A549 (cell line): ENCODE measurements at regions not wholly inside any gene's neighbourhood (a gene's known extent, or its start where the extent isn't known, plus 50 kb on each side); places are given as distances from the start of the nearest gene placed in this dataset.

Experiments
- ATAC-seq, 2 experiments: fragments of 200-7000 bp in 1 of 2; fragments of >200 bp in 1 of 2; cut with Nextera tagmentation in 1 of 2; cut with Tn5 transposase in 1 of 2; 3 replicates each; pipeline versions ENCODE4 v1.8.0 to v1.9.1; 2018 to 2020; ENCODE audit warnings: mild to moderate bottlenecking in 1 of 2, moderate library complexity in 1 of 2
- CTCF ChIA-PET: fragments of 300-600 bp; sonication (Branson Sonifier 250); formaldehyde crosslinking; extraction: SDS; loops from one replicate; lab custom pipeline; 2021; ENCODE audit warnings: antibody characterized with exemption, inconsistent platforms; lab: Yijun Ruan, JAX
- POLR2A ChIA-PET: fragments of 350-600 bp; formaldehyde crosslinking; extraction: SDS; loops from one replicate; lab custom pipeline; 2021; ENCODE audit warnings: antibody characterized with exemption, inconsistent platforms; lab: Yijun Ruan, JAX
- DNase-seq, 2 experiments: peaks; one replicate each; pipeline versions ENCODE4 v3.0.0 to v3.0.0-alpha.2; 2011 to 2016; ENCODE audit warnings: low read depth in 1 of 2, low spot score in 1 of 2
- FAIRE-seq: peaks from 2 replicates; lab custom pipeline; 2011; peaks lifted over from hg19 to GRCh38; lab: Jason Lieb, UNC
- H3K27ac ChIP-seq, 2 experiments: fragments of >200 bp; sonication (Bioruptor Twin); formaldehyde crosslinking; 3 replicates each; pipeline ENCODE4 v1.5.1; 2016 to 2017
- H3K4me1 ChIP-seq: fragments of >200 bp; sonication (Bioruptor Twin); formaldehyde crosslinking; 3 replicates; pipeline ENCODE4 v1.6.1; 2016
- H3K4me2 ChIP-seq: fragments of >200 bp; sonication (Bioruptor Twin); formaldehyde crosslinking; 3 replicates; pipeline ENCODE4 v1.6.1; 2016
- H3K4me3 ChIP-seq: fragments of >200 bp; sonication (Bioruptor Twin); formaldehyde crosslinking; 3 replicates; pipeline ENCODE4 v1.5.1; 2016
- H3K9me3 ChIP-seq: fragments of >200 bp; sonication (Bioruptor Twin); formaldehyde crosslinking; 3 replicates; pipeline ENCODE4 v1.6.1; 2016
- ATOH8 ChIP-seq: fragments of 250-450 bp; sonication (Bioruptor Pico); IDR thresholded peaks from 2 replicates; pipeline ENCODE4 v1.5.0; 2020; ENCODE audit warnings: low read depth, mild to moderate bottlenecking, moderate library complexity
- BHLHE40 ChIP-seq: IDR thresholded peaks from 2 replicates; pipeline ENCODE4 v1.6.1; 2012; ENCODE audit warnings: low read depth, low read length, inconsistent platforms
- CBX8 ChIP-seq: fragments of 200-600 bp; sonication (generic); IDR thresholded peaks from 2 replicates; pipeline ENCODE4 v1.6.1; 2016
- E2F6 ChIP-seq: IDR thresholded peaks from 2 replicates; pipeline ENCODE4 v1.6.1; 2012; ENCODE audit warnings: low read depth, borderline replicate concordance
- FOSB ChIP-seq: fragments of 250-450 bp; sonication (Bioruptor Pico); IDR thresholded peaks from 2 replicates; pipeline ENCODE4 v1.5.0; 2020; ENCODE audit warnings: mild to moderate bottlenecking, moderate library complexity
- FOSL2 ChIP-seq, 2 experiments: fragments of 450-650 bp in 1 of 2; fragments of >200 bp in 1 of 2; sonication (Bioruptor Twin) in 1 of 2; formaldehyde crosslinking; IDR thresholded peaks; 2 replicates each; pipeline versions ENCODE4 v1.5.0 to v1.6.1; 2016 to 2020; ENCODE audit warnings: mild to moderate bottlenecking in 1 of 2, moderate library complexity in 1 of 2
- FOXS1 ChIP-seq: fragments of 250-450 bp; sonication (Bioruptor Pico); IDR thresholded peaks from 2 replicates; pipeline ENCODE4 v1.5.0; 2020; ENCODE audit warnings: mild to moderate bottlenecking, moderate library complexity
- HEYL ChIP-seq: fragments of 250-450 bp; sonication (Bioruptor Pico); IDR thresholded peaks from 2 replicates; pipeline ENCODE4 v1.8.0; 2021; ENCODE audit warnings: mild to moderate bottlenecking, moderate library complexity
- JUNB ChIP-seq: fragments of >200 bp; sonication (Bioruptor Twin); formaldehyde crosslinking; IDR thresholded peaks from 2 replicates; pipeline ENCODE4 v1.6.1; 2016
- KDM5A ChIP-seq: fragments of 200-600 bp; sonication (generic); IDR thresholded peaks from 2 replicates; pipeline ENCODE4 v1.6.1; 2016; ENCODE audit warnings: antibody characterized with exemption, mild to moderate bottlenecking
- MAFK ChIP-seq: fragments of 450-650 bp; IDR thresholded peaks from 2 replicates; pipeline ENCODE4 v1.6.1; 2014; ENCODE audit not compliant: partially characterized antibody
- MAZ ChIP-seq: fragments of 150-350 bp; IDR thresholded peaks from 2 replicates; pipeline ENCODE4 v1.6.1; 2014; ENCODE audit warnings: antibody characterized with exemption, low read depth, low read length, borderline replicate concordance
- NR3C1 ChIP-seq: fragments of >200 bp; sonication (Bioruptor Twin); formaldehyde crosslinking; IDR thresholded peaks from 3 replicates; pipeline ENCODE4 v1.6.1; 2017
- RAD21 ChIP-seq, 2 experiments: fragments of >200 bp in 1 of 2; sonication (Bioruptor Twin) in 1 of 2; formaldehyde crosslinking in 1 of 2; IDR thresholded peaks in 1 of 2; conservative IDR thresholded peaks in 1 of 2; 2 replicates in 1 of 2; 3 replicates in 1 of 2; pipeline ENCODE4 v1.6.1; 2012 to 2018; ENCODE audit warnings: inconsistent platforms in 1 of 2
- RCOR1 ChIP-seq: fragments of 150-350 bp; IDR thresholded peaks from 2 replicates; pipeline ENCODE4 v1.6.1; 2014; ENCODE audit warnings: antibody characterized with exemption, low read length, low read depth
- REST ChIP-seq: fragments of 200-600 bp; sonication (generic); IDR thresholded peaks from 2 replicates; pipeline ENCODE4 v1.6.1; 2016; ENCODE audit warnings: antibody characterized with exemption, mild to moderate bottlenecking, moderate library complexity
- RFX5 ChIP-seq: fragments of 450-650 bp; IDR thresholded peaks from 2 replicates; pipeline ENCODE4 v1.7.1; 2014; ENCODE audit warnings: antibody characterized with exemption, mild to moderate bottlenecking, moderate library complexity
- SMC3 ChIP-seq: fragments of >200 bp; sonication (Bioruptor Twin); formaldehyde crosslinking; IDR thresholded peaks from 3 replicates; pipeline ENCODE4 v1.6.1; 2018; ENCODE audit warnings: inconsistent platforms
- SREBF2 ChIP-seq: fragments of 450-650 bp; IDR thresholded peaks from 2 replicates; pipeline ENCODE4 v1.6.1; 2014; ENCODE audit warnings: mild to moderate bottlenecking, moderate library complexity
- TP53 ChIP-seq: fragments of 250-450 bp; sonication (Bioruptor Pico); IDR thresholded peaks from 2 replicates; pipeline ENCODE4 v1.5.0; 2021; ENCODE audit warnings: mild to moderate bottlenecking, moderate library complexity
- ZFP36 ChIP-seq: fragments of 450-650 bp; IDR thresholded peaks from 2 replicates; pipeline ENCODE4 v1.6.1; 2014; ENCODE audit warnings: borderline replicate concordance; ENCODE audit not compliant: partially characterized antibody
- WGBS: methylation state at CpG from one replicate; pipeline ENCODE4 v1.1.6; 2017; ENCODE audit errors: missing lambda C conversion rate; 5-methylcytosine and 5-hydroxymethylcytosine counted together

DNA sequence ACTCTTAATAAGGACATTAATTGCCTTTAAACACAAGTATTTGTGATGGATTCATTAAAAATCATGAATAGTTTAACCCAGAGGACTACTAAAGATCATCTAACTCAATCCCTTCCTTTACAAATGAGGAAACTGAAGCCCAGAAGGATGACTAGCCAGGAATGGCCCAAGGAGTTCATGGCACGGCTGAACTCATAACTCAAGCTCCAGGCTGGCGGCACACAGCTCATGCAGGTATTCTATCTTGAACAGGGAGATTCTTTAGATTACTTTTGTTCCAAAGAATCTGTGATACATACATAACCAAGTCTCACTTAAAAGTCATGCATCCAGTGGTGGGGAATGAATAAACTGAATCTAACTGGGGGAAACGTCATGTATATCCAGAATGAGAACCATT lies 495.5 kb downstream of the ACTL7B start:
- ChIA-PET CTCF (no interaction called here), POLR2A (no interaction called here)
- no peak for ATAC-seq
- 71% methylated on average over 3 of the region's 3 CpGs for WGBS
- Histone ChIP-seq H3K4me1 (no peaks in the 10 kb centered on the region), H3K9me3 (no peaks in the 10 kb centered on the region)
- FAIRE-seq, result no peak
- TF ChIP-seq FOSB, result no peak
- TF ChIP-seq, all 56 proteins: peak for 0
- no peak overlapping the region for H3K27ac ChIP-seq
- H3K4me3 ChIP-seq, result no peak overlapping the region
- H3K4me2 ChIP-seq, result no peak overlapping the region
- DNase-seq, result no peak

- Histone ChIP-seq H3K27ac (no peak overlapping the region), H3K4me2 (no peak overlapping the region), H3K4me3 (no peak overlapping the region), H3K9me3 (no peaks in the 10 kb centered on the region), H3K4me1 (no peaks in the 10 kb centered on the region)
- ATAC-seq (no peak), DNase-seq (no peak), FAIRE-seq (no peak)
- no peak for TF ChIP-seq BHLHE40
- TF ChIP-seq TP53 (CRISPR knock-in tag), result no peak
- WGBS, result 38% methylated on average over 2 of the region's 2 CpGs
- ChIA-PET CTCF (interaction anchor here (0.6 kb wide), 1 partner anchor 1113 kb away, joined by 3 read pairs; no protein-coding TSS in a partner anchor), POLR2A (no interaction called here)
Measured at GRCh38 chr9:108356806-108357205, 499.0 kb downstream of the ACTL7B start.

- CTCF ChIA-PET, result interaction anchor here (0.9 to 1.3 kb wide), 3 partner anchors 14 to 930 kb away, joined by 3 read pairs; no protein-coding TSS in a partner anchor
- H3K27ac ChIP-seq, result no peak overlapping the region
- no peaks in the 10 kb centered on the region for H3K4me1 ChIP-seq
- no peaks in the 10 kb centered on the region for H3K9me3 ChIP-seq
- TF ChIP-seq HEYL (CRISPR knock-in tag) (no peak), MAZ (no peak), RCOR1 (no peak), REST (no peak), FOSL2 (IDR thresholded peaks at IDR 0.05) (no peak), FOSL2 (CRISPR knock-in tag; IDR thresholded peaks at IDR 0.05) (no peak), ATOH8 (CRISPR knock-in tag) (no peak), SREBF2 (no peak), CBX8 (no peak), MAFK (no peak), BHLHE40 (no peak), SMC3 (no peak), RFX5 (no peak), KDM5A (no peak), RAD21 (conservative IDR thresholded peaks at IDR 0.05 in 1 of 2, IDR thresholded peaks at IDR 0.05 in 1 of 2) (no peak), FOXS1 (CRISPR knock-in tag) (no peak), E2F6 (no peak), JUNB (no peak), ZFP36 (no peak), NR3C1 (no peak)
- 79% methylated on average over 5 of the region's 5 CpGs for WGBS
- no peak overlapping the region for H3K4me2 ChIP-seq
- ATAC-seq, result no peak
- H3K4me3 ChIP-seq, result no peak overlapping the region
- POLR2A ChIA-PET, result no interaction called here
- no peak for DNase-seq
- no peak for FAIRE-seq
Measured at GRCh38 chr9:108351571-108351970, 504.2 kb downstream of the ACTL7B start.
